Endothelial cell of umbilical vein (primary cell): ENCODE measurements at regions not wholly inside any gene's neighbourhood (a gene's known extent, or its start where the extent isn't known, plus 50 kb on each side); places are given as distances from the start of the nearest gene placed in this dataset.

Experiments used
- BruUV-seq: library from RNA; stranded (reverse); fragments of 400-500 nt; replicated peaks from 2 replicates; lab custom pipeline; 2021; lab: Mats Ljungman, UMichigan
- CTCF ChIA-PET: fragments of 300-600, 350-600 bp; sonication (Branson Sonifier 250); formaldehyde crosslinking; loops from one replicate; lab custom pipeline; 2021; ENCODE audit warnings: antibody characterized with exemption, inconsistent platforms; lab: Charles Lee
- POLR2A ChIA-PET: fragments of 300-600, 350-600 bp; sonication (Branson Sonifier 250); formaldehyde crosslinking; loops from one replicate; lab custom pipeline; 2021; ENCODE audit warnings: antibody characterized with exemption, inconsistent platforms; lab: Charles Lee
- DNase-seq: peaks from one replicate; pipeline ENCODE4 v3.0.0-alpha.2; 2011; ENCODE audit warnings: low read depth, low spot score
- FAIRE-seq: peaks from 2 replicates; lab custom pipeline; 2011; peaks lifted over from hg19 to GRCh38; lab: Jason Lieb, UNC
- H2AFZ ChIP-seq: 2 replicates; pipeline ENCODE4 v1.6.0; 2012; ENCODE audit warnings: low read depth, low read length, control low read depth, inconsistent platforms
- H3K27ac ChIP-seq: 2 replicates; pipeline ENCODE4 v1.5.1; 2011; ENCODE audit warnings: low read depth, mild to moderate bottlenecking, control low read depth, low read length, moderate library complexity; ENCODE audit not compliant: insufficient read depth
- H3K27me3 ChIP-seq, 2 experiments: 2 replicates each; pipeline versions ENCODE4 v1.6.0 to v1.6.1; 2011; ENCODE audit warnings: low read length in 2 of 2, mixed read lengths in 1 of 2; ENCODE audit not compliant: control insufficient read depth in 2 of 2, insufficient read depth in 2 of 2
- H3K36me3 ChIP-seq, 2 experiments: 2 replicates in 1 of 2; 3 replicates in 1 of 2; pipeline ENCODE4 v1.5.1; 2011; ENCODE audit warnings: low read length in 2 of 2, mild to moderate bottlenecking in 1 of 2, moderate library complexity in 1 of 2; ENCODE audit not compliant: control insufficient read depth in 2 of 2, insufficient read depth in 2 of 2; ENCODE audit errors: extremely low read depth in 1 of 2
- H3K4me1 ChIP-seq: 3 replicates; pipeline ENCODE4 v1.5.1; 2011; ENCODE audit warnings: mild to moderate bottlenecking, low read length; ENCODE audit not compliant: control insufficient read depth, insufficient read depth; ENCODE audit errors: extremely low read depth
- H3K4me2 ChIP-seq: 2 replicates; pipeline ENCODE4 v1.6.1; 2011; ENCODE audit warnings: low read length, control low read depth, mixed read lengths; ENCODE audit not compliant: insufficient read depth
- H3K4me3 ChIP-seq, 3 experiments: fragments of 200-600 bp in 1 of 3; sonication (generic), shearing (Covaris generic) in 1 of 3; replicated peaks in 1 of 3; 2 replicates each; pipeline ENCODE4 v1.5.1; 2011 to 2016; ENCODE audit warnings: control low read depth in 3 of 3, low read length in 3 of 3, mild to moderate bottlenecking in 2 of 3, inconsistent platforms in 1 of 3, low read depth in 1 of 3, moderate library complexity in 1 of 3; ENCODE audit not compliant: insufficient read depth in 1 of 3
- H3K79me2 ChIP-seq: 2 replicates; pipeline ENCODE4 v1.6.0; 2012; ENCODE audit warnings: low read length, inconsistent platforms; ENCODE audit not compliant: control insufficient read depth, insufficient read depth
- H3K9ac ChIP-seq: replicated peaks from 2 replicates; pipeline ENCODE3; 2011; ENCODE audit warnings: low read length, control low read depth; ENCODE audit not compliant: insufficient read depth; ENCODE audit errors: extremely low read depth
- H3K9me1 ChIP-seq: replicated peaks from 3 replicates; pipeline ENCODE4 v1.6.0; 2011; ENCODE audit warnings: mild to moderate bottlenecking, low read length; ENCODE audit not compliant: control insufficient read depth, insufficient read depth; ENCODE audit errors: extremely low read depth
- H3K9me3 ChIP-seq: replicated peaks from 2 replicates; pipeline ENCODE4 v1.5.1; 2012; ENCODE audit warnings: low read length, inconsistent platforms; ENCODE audit not compliant: control insufficient read depth, insufficient read depth
- H4K20me1 ChIP-seq: replicated peaks from 2 replicates; pipeline ENCODE3; 2011; ENCODE audit warnings: mild to moderate bottlenecking, low read length; ENCODE audit not compliant: control insufficient read depth, insufficient read depth; ENCODE audit errors: extremely low read depth
- CTCF ChIP-seq, 2 donors: IDR thresholded peaks; 1 replicate in 1 of 2; 2 replicates in 1 of 2; pipeline ENCODE4 v1.5.1; 2011; ENCODE audit warnings: low read length in 2 of 2, mild to moderate bottlenecking in 2 of 2, moderate library complexity in 2 of 2, control low read depth in 1 of 2, inconsistent platforms in 1 of 2, low read depth in 1 of 2; ENCODE audit not compliant: insufficient read depth in 1 of 2; ENCODE audit errors: extremely low read depth in 1 of 2
- FOS ChIP-seq: IDR thresholded peaks from 2 replicates; pipeline ENCODE4 v1.6.1; 2011; ENCODE audit warnings: mild to moderate bottlenecking, low read length, moderate library complexity, borderline replicate concordance; ENCODE audit not compliant: insufficient read depth
- GATA2 ChIP-seq: IDR thresholded peaks from 2 replicates; pipeline ENCODE4 v1.7.0; 2011; ENCODE audit warnings: low read depth, mild to moderate bottlenecking, moderate library complexity, mixed read lengths, low read length; ENCODE audit not compliant: insufficient read length, insufficient read depth
- JUN ChIP-seq: IDR thresholded peaks from 2 replicates; pipeline ENCODE4 v1.6.1; 2011; ENCODE audit warnings: borderline replicate concordance, low read depth; ENCODE audit not compliant: insufficient read length, insufficient read depth
- MAX ChIP-seq: IDR thresholded peaks from 2 replicates; pipeline ENCODE4 v1.6.1; 2011; ENCODE audit not compliant: insufficient read depth, insufficient read length
- POLR2A ChIP-seq: IDR thresholded peaks from 2 replicates; pipeline ENCODE4 v1.6.1; 2012; ENCODE audit warnings: low read depth, mild to moderate bottlenecking, control low read depth, low read length
- POLR2AphosphoS5 ChIP-seq: IDR thresholded peaks from 2 replicates; pipeline ENCODE4 v1.6.1; 2012; ENCODE audit warnings: low read depth, mild to moderate bottlenecking, control low read depth, low read length, moderate library complexity; ENCODE audit not compliant: insufficient read depth
- dilution Hi-C: fragments of 300-500 bp; cut with MboI; formaldehyde crosslinking; loops from one replicate; pipeline ENCODE4 v1.15.0; 2019; ENCODE audit warnings: low sequenced_read_pairs; ENCODE audit not compliant: extremely low pct_ligation_motif_present
- intact Hi-C: fragments of 100-400 bp; cut with micrococcal nuclease; formaldehyde crosslinking; loops from one replicate; pipeline ENCODE4 v1.10.0; 2022

- H3K4me3 ChIP-seq, result no peak overlapping the region
- H3K4me1 ChIP-seq, result no peaks in the 10 kb centered on the region
- no TSS peak for BruUV-seq
- no peaks in the 10 kb centered on the region for H3K27me3 ChIP-seq
- no peaks in the 10 kb centered on the region for H3K79me2 ChIP-seq
- dilution Hi-C loops, result no loop called here
- no peak overlapping the region for H3K27ac ChIP-seq
- H3K36me3 ChIP-seq, result no peaks in the 10 kb centered on the region
- no peaks in the 10 kb centered on the region for H4K20me1 ChIP-seq
- FAIRE-seq, result no peak
- no peak overlapping the region for H3K9ac ChIP-seq
- H2AFZ ChIP-seq, result no peak overlapping the region
- intact Hi-C loops, result no loop called here
- ChIA-PET POLR2A (no interaction called here), CTCF (no interaction called here)
- no peak for DNase-seq
- no peaks in the 10 kb centered on the region for H3K9me1 ChIP-seq
- H3K9me3 ChIP-seq, result no peaks in the 10 kb centered on the region
- no peak overlapping the region for H3K4me2 ChIP-seq
- TF ChIP-seq FOS, result no peak
- TF ChIP-seq POLR2AphosphoS5, result no peak
- TF ChIP-seq CTCF (IDR thresholded peaks at IDR 0.05; ENCODE audit: extremely low read depth in 1 of 2, insufficient read depth in 1 of 2, low read depth in 1 of 2, low read length in 2 of 2), result no peak
These were observed 1006.6 kb downstream of the NAALADL2 start for GRCh38 chr3:175865724-175866123.

GRCh38 chr3:175861916-175862315, 1002.8 kb downstream of the NAALADL2 start:
- TF ChIP-seq GATA2 (no peak), FOS (no peak), MAX (no peak), POLR2A (no peak), POLR2AphosphoS5 (no peak), CTCF (IDR thresholded peaks at IDR 0.05; ENCODE audit: extremely low read depth in 1 of 2, insufficient read depth in 1 of 2, low read depth in 1 of 2, low read length in 2 of 2) (no peak), JUN (no peak)
- no peaks in the 10 kb centered on the region for H3K9me1 ChIP-seq
- POLR2A ChIA-PET, result no interaction called here
- no peaks in the 10 kb centered on the region for H3K9me3 ChIP-seq
- intact Hi-C loops (no loop called here), dilution Hi-C loops (no loop called here)
- H3K4me3 ChIP-seq, result no peak overlapping the region
- H3K36me3 ChIP-seq, result no peaks in the 10 kb centered on the region
- H3K79me2 ChIP-seq, result no peaks in the 10 kb centered on the region
- H3K27ac ChIP-seq, result no peak overlapping the region
- no peak overlapping the region for H3K4me2 ChIP-seq
- no TSS peak for BruUV-seq
- no peak overlapping the region for H2AFZ ChIP-seq
- H3K9ac ChIP-seq, result no peak overlapping the region
- CTCF ChIA-PET, result no interaction called here
- no peak for FAIRE-seq
- no peaks in the 10 kb centered on the region for H4K20me1 ChIP-seq
- H3K27me3 ChIP-seq, result no peaks in the 10 kb centered on the region
- DNase-seq, result no peak
- H3K4me1 ChIP-seq, result no peaks in the 10 kb centered on the region
